ENCODE measurements at regions not wholly inside any gene's neighbourhood (a gene's known extent, or its start where the extent isn't known, plus 50 kb on each side); places are given as distances from the start of the nearest gene placed in this dataset.

GRCh38 chr15:61681676-61682075 lies 378.6 kb downstream of the VPS13C start:
- TF ChIP-seq, protein P1, sequence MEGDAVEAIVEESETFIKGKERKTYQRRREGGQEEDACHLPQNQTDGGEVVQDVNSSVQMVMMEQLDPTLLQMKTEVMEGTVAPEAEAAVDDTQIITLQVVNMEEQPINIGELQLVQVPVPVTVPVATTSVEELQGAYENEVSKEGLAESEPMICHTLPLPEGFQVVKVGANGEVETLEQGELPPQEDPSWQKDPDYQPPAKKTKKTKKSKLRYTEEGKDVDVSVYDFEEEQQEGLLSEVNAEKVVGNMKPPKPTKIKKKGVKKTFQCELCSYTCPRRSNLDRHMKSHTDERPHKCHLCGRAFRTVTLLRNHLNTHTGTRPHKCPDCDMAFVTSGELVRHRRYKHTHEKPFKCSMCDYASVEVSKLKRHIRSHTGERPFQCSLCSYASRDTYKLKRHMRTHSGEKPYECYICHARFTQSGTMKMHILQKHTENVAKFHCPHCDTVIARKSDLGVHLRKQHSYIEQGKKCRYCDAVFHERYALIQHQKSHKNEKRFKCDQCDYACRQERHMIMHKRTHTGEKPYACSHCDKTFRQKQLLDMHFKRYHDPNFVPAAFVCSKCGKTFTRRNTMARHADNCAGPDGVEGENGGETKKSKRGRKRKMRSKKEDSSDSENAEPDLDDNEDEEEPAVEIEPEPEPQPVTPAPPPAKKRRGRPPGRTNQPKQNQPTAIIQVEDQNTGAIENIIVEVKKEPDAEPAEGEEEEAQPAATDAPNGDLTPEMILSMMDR (IDR thresholded peaks at IDR 0.05; ENCODE audit: low read depth, low read length) = no peak
- H3K4me3 ChIP-seq (ENCODE audit: low read depth, low read length) = no peak overlapping the region
- in situ Hi-C loops (cut with HindIII; ENCODE audit: low sequenced_read_pairs) = no loop called here
- DNase-seq (ENCODE audit: low read depth, low spot score) = no peak

DNA sequence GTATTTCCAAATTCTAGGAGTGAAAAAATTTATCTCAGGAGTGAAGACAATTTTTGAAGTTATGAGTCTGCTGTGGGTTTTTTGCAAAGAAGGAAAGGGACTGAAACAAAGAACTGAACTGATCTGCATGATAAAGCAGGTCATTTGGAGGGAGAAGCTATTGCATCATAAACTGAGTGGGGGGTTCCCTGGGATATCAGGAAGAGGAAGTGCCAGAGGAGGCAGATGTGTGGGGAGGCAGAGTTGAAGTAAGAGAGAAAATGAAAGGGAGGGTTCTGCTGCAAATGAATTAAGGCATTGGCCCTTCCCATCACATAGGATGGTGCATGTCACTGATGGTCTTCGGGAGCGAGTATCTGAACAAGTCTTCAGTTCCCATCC lies 379.2 kb downstream of the VPS13C start:
- TF ChIP-seq, protein P1 (IDR thresholded peaks at IDR 0.05; ENCODE audit: low read depth, low read length) = no peak
- DNase-seq (ENCODE audit: low read depth, low spot score) = no peak
- H3K4me3 ChIP-seq (ENCODE audit: low read depth, low read length) = no peak overlapping the region
- in situ Hi-C loops (cut with HindIII; ENCODE audit: low sequenced_read_pairs) = no loop called here

DNA sequence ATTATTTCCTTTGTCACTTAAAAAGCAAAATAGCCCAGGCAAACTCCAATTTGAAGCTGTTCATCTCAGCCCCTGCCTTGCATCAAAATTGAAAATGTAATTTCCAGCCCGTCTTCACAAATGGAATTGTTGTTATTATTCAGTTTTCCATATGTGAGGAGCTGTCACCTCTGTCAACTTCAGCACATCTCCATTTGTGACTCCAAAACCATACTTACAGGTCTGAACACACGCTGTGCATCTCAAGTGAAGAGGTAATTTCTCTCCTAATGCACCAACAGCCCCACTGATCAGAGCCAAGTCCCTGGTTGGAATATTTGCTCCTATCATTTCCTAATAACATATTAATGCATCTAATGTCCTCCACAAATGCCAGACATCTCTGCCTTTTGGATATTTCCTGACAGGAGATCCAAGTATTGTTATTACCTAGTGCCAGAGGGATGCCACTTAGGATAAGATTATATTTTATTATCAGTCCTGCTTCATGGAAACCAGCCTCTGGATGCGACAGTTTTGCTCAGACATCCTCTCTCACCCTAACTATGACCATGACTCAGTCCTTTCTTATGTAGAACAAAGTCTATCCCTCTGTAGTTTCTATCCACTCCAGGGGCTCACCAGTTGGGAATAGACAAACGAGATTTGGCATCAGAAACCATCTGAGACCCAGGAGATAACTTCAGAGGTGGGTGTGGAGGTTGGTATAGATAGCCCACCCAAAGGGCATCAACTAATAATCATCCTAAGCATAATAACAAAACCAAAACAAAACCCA lies 379.8 kb downstream of the VPS13C start:
- H3K4me3 ChIP-seq (ENCODE audit: low read depth, low read length) = no peak overlapping the region
- in situ Hi-C loops (cut with HindIII; ENCODE audit: low sequenced_read_pairs) = no loop called here
- no peak for DNase-seq (ENCODE audit: low read depth, low spot score)
- TF ChIP-seq, protein P1 (IDR thresholded peaks at IDR 0.05; ENCODE audit: low read depth, low read length) = no peak

DNA sequence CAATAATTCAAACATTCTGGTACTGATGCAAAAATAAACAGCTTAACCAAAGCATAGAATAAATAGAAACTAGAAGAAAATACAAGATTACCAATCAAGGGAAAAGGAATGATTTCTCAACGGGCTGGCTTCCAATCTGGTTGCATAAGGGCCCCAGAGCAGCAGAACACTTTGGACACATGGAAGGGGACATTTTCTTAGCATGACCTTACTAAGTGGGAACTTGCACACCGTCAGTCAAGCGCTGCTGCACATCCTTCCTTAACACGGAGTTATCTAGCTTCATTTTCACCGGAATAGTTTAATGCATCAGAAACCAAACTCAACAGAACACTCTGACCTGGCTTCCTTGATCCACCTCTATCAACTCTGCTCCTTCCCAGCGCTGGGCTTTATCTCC lies 388.5 kb downstream of the VPS13C start:
- in situ Hi-C loops (cut with HindIII; ENCODE audit: low sequenced_read_pairs) = no loop called here
- TF ChIP-seq, protein P1 (IDR thresholded peaks at IDR 0.05; ENCODE audit: low read depth, low read length) = no peak
- DNase-seq (ENCODE audit: low read depth, low spot score) = no peak
- no peak overlapping the region for H3K4me3 ChIP-seq (ENCODE audit: low read depth, low read length)

GRCh38 chr15:61668444-61668843 lies 391.8 kb downstream of the VPS13C start:
- in situ Hi-C loops (cut with HindIII; ENCODE audit: low sequenced_read_pairs) = no loop called here

GRCh38 chr15:61661791-61662190 lies 398.5 kb downstream of the VPS13C start:
- DNase-seq (ENCODE audit: low read depth, low spot score) = peak; percentile 26
- in situ Hi-C loops (cut with HindIII; ENCODE audit: low sequenced_read_pairs) = no loop called here
- H3K4me3 ChIP-seq (ENCODE audit: low read depth, low read length) = no peak overlapping the region
- TF ChIP-seq, protein P1 (IDR thresholded peaks at IDR 0.05; ENCODE audit: low read depth, low read length) = no peak

More at GRCh38 chr15:61668444-61668843, 391.8 kb downstream of the VPS13C start:
- DNase-seq (ENCODE audit: low read depth, low spot score) = no peak
- TF ChIP-seq, protein P1 (IDR thresholded peaks at IDR 0.05; ENCODE audit: low read depth, low read length) = no peak
- H3K4me3 ChIP-seq (ENCODE audit: low read depth, low read length) = no peak overlapping the region

Measured in astrocyte of the spinal cord (primary cell).